HFF-Myc (cell line): ENCODE measurements at regions not wholly inside any gene's neighbourhood (a gene's known extent, or its start where the extent isn't known, plus 50 kb on each side); places are given as distances from the start of the nearest gene placed in this dataset.

Experiments
- DNase-seq: peaks from one replicate; pipeline ENCODE4 v3.0.0-alpha.2; 2011; ENCODE audit warnings: low read depth; ENCODE audit errors: extremely low read depth
- H3K4me3 ChIP-seq: replicated peaks from 2 replicates; pipeline ENCODE4 v1.5.1; 2011; ENCODE audit warnings: low read depth, mild to moderate bottlenecking, control low read depth, low read length
- CTCF ChIP-seq: IDR thresholded peaks from 2 replicates; pipeline ENCODE4 v1.5.1; 2012; ENCODE audit warnings: mild to moderate bottlenecking, low read depth, low read length, control low read depth; ENCODE audit errors: missing control alignments

- no peak for DNase-seq
- H3K4me3 ChIP-seq = no peak overlapping the region
- no peak for TF ChIP-seq CTCF
Observed at GRCh38 chr6:147979966-147980365, 362.7 kb upstream of the SASH1 start.

GRCh38 chr6:147983581-147984366 is 358.9 kb upstream of the SASH1 start:
- no peak overlapping the region for H3K4me3 ChIP-seq
- DNase-seq = no peak
- no peak for TF ChIP-seq CTCF

GRCh38 chr6:147986846-147987245 is 355.8 kb upstream of the SASH1 start:
- DNase-seq = no peak
- TF ChIP-seq CTCF = no peak
- no peak overlapping the region for H3K4me3 ChIP-seq

- no peak for DNase-seq
- no peak overlapping the region for H3K4me3 ChIP-seq
- no peak for TF ChIP-seq CTCF
Observed at GRCh38 chr6:147990159-147990558, 352.5 kb upstream of the SASH1 start.

- no peak for DNase-seq
- TF ChIP-seq CTCF = no peak
- H3K4me3 ChIP-seq = no peak overlapping the region
Observed at GRCh38 chr6:147991961-147992360, 350.7 kb upstream of the SASH1 start.

GRCh38 chr6:147999001-147999540 is 343.6 kb upstream of the SASH1 start:
- no peak for DNase-seq
- TF ChIP-seq CTCF = no peak

More at GRCh38 chr6:147999001-147999540, 343.6 kb upstream of the SASH1 start:
- no peak overlapping the region for H3K4me3 ChIP-seq
